Calu3 (cell line): ENCODE measurements at regions not wholly inside any gene's neighbourhood (a gene's known extent, or its start where the extent isn't known, plus 50 kb on each side); places are given as distances from the start of the nearest gene placed in this dataset.

ENCODE experiments used
- BruUV-seq: library from RNA; stranded (reverse); fragments of 400-500 nt; replicated peaks from 2 replicates; lab custom pipeline; 2021; lab: Mats Ljungman, UMichigan
- CTCF ChIA-PET: fragments of 300-600 bp; sonication (Branson Sonifier 250); formaldehyde crosslinking; loops from one replicate; lab custom pipeline; 2022; ENCODE audit warnings: antibody characterized with exemption; lab: Charles Lee
- DNase-seq: peaks from one replicate; pipeline ENCODE4 v3.0.0; 2022
- H3K27ac Mint-ChIP-seq: one replicate; pipeline ENCODE4 v1.8.0; 2022; ENCODE audit warnings: mixed read lengths; ENCODE audit not compliant: unreplicated experiment
- H3K27me3 Mint-ChIP-seq: one replicate; pipeline ENCODE4 v1.8.0; 2022; ENCODE audit warnings: mixed read lengths; ENCODE audit not compliant: unreplicated experiment
- H3K36me3 Mint-ChIP-seq: one replicate; pipeline ENCODE4 v1.8.0; 2022; ENCODE audit warnings: mild to moderate bottlenecking, moderate library complexity, mixed read lengths; ENCODE audit not compliant: insufficient read depth, unreplicated experiment
- H3K4me1 Mint-ChIP-seq: one replicate; pipeline ENCODE4 v1.8.0; 2022; ENCODE audit warnings: mild to moderate bottlenecking, low read depth, mixed read lengths; ENCODE audit not compliant: unreplicated experiment
- H3K4me3 Mint-ChIP-seq: one replicate; pipeline ENCODE4 v1.8.0; 2022; ENCODE audit warnings: mild to moderate bottlenecking, low read depth, moderate library complexity, mixed read lengths; ENCODE audit not compliant: unreplicated experiment
- H3K9me3 Mint-ChIP-seq: one replicate; pipeline ENCODE4 v1.8.0; 2022; ENCODE audit warnings: low read depth, mixed read lengths; ENCODE audit not compliant: unreplicated experiment
- CTCF ChIP-seq: fragments of 200-600 bp; IDR thresholded peaks from one replicate; pipeline ENCODE4 v1.8.0; 2022; ENCODE audit warnings: antibody characterized with exemption; ENCODE audit not compliant: unreplicated experiment
- intact Hi-C: fragments of 100-400 bp; cut with micrococcal nuclease; formaldehyde crosslinking; loops from one replicate; pipeline ENCODE4 v1.10.0; 2022; ENCODE audit not compliant: unreplicated experiment

- no peaks in the 10 kb centered on the region for H3K9me3 Mint-ChIP-seq
- H3K27me3 Mint-ChIP-seq: no peaks in the 10 kb centered on the region
- intact Hi-C loops: no loop called here
- no peaks in the 10 kb centered on the region for H3K4me1 Mint-ChIP-seq
- no peaks in the 10 kb centered on the region for H3K36me3 Mint-ChIP-seq
- TF ChIP-seq CTCF: no peak
- no TSS peak for BruUV-seq
- no peak for DNase-seq
- no peak overlapping the region for H3K4me3 Mint-ChIP-seq
- no peak overlapping the region for H3K27ac Mint-ChIP-seq
- CTCF ChIA-PET: no interaction called here
Measured at GRCh38 chr4:20589436-20589835, 110.8 kb upstream of the PACRGL start.

- BruUV-seq: no TSS peak
- H3K36me3 Mint-ChIP-seq: no peaks in the 10 kb centered on the region
- no peak for DNase-seq
- H3K4me1 Mint-ChIP-seq: no peaks in the 10 kb centered on the region
- CTCF ChIA-PET: no interaction called here
- no peak for TF ChIP-seq CTCF
- no peak overlapping the region for H3K27ac Mint-ChIP-seq
- intact Hi-C loops: no loop called here
- no peaks in the 10 kb centered on the region for H3K9me3 Mint-ChIP-seq
- no peaks in the 10 kb centered on the region for H3K27me3 Mint-ChIP-seq
- H3K4me3 Mint-ChIP-seq: no peak overlapping the region
Measured at GRCh38 chr4:20590849-20591248, 109.4 kb upstream of the PACRGL start.

- DNase-seq: no peak
- no peak overlapping the region for H3K27ac Mint-ChIP-seq
- no TSS peak for BruUV-seq
- no peaks in the 10 kb centered on the region for H3K9me3 Mint-ChIP-seq
- intact Hi-C loops: no loop called here
- CTCF ChIA-PET: no interaction called here
- H3K4me3 Mint-ChIP-seq: no peak overlapping the region
- no peaks in the 10 kb centered on the region for H3K36me3 Mint-ChIP-seq
- H3K4me1 Mint-ChIP-seq: no peaks in the 10 kb centered on the region
- TF ChIP-seq CTCF: no peak
- no peaks in the 10 kb centered on the region for H3K27me3 Mint-ChIP-seq
Measured at GRCh38 chr4:20591571-20591970, 108.7 kb upstream of the PACRGL start.

DNA sequence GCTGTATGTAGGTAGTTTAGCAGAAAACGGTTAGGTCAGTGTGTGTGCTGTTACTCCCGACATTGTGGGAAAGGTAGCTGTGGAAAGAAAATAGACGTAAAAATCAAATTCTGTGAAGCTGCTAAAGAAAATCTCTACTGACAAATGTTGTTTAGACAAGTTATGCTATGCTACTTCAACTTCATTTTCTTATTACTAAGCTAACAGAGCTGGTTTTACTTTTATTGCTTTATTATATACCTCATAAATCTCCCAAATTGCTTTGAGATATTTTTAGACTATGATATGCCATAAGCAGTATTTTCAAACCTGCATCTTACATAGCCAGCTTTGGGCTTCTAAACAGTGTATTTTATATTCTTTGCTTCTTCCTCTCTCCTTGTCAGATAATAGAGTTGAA, 108.2 kb upstream of the PACRGL start:
- no peak for DNase-seq
- no TSS peak for BruUV-seq
- intact Hi-C loops: no loop called here
- H3K27ac Mint-ChIP-seq: no peak overlapping the region
- no peaks in the 10 kb centered on the region for H3K4me1 Mint-ChIP-seq
- CTCF ChIA-PET: no interaction called here
- no peak overlapping the region for H3K4me3 Mint-ChIP-seq
- H3K36me3 Mint-ChIP-seq: no peaks in the 10 kb centered on the region
- TF ChIP-seq CTCF: no peak
- H3K27me3 Mint-ChIP-seq: no peaks in the 10 kb centered on the region
- H3K9me3 Mint-ChIP-seq: no peaks in the 10 kb centered on the region
